Esophagus muscularis mucosa (tissue), 3 donors: ENCODE measurements at regions not wholly inside any gene's neighbourhood (a gene's known extent, or its start where the extent isn't known, plus 50 kb on each side); places are given as distances from the start of the nearest gene placed in this dataset.

Experiments
- POLR2A ChIP-seq: fragments of 450-650 bp; IDR thresholded peaks from one replicate; pipeline ENCODE4 v1.6.1; 2017; ENCODE audit warnings: antibody characterized with exemption, moderate library complexity, mild to moderate bottlenecking, low read depth
- TF ChIP-seq, protein P1 (sequence below), 3 experiments: fragments of 200-600 bp in 2 of 3; fragments of 450-650 bp in 1 of 3; sonication (generic) in 2 of 3; IDR thresholded peaks; one replicate each; pipeline ENCODE4 v1.5.1; 2017 to 2019; ENCODE audit warnings: antibody characterized with exemption in 3 of 3, mild to moderate bottlenecking in 2 of 3, moderate library complexity in 1 of 3

DNA sequence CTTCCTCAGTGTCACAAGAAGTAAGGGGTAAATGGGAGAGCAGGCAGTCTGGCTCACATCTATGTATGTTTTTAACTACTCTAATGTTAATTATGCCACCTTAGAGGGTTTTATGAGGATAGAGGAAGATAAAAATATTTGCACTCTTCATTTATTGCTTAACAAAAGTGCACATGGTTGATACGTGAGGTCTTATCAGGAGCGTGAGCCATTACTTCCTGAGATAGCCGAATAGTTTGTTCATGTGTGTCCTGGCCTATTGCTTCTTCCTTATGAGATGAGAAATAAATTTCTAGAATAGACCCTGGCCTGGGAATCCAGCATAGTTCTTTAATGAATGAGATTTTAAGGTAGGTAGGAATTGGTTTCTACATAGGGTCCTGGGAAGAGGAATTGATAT is 471.1 kb upstream of the B3GALT2 start:
- TF ChIP-seq, protein P1, sequence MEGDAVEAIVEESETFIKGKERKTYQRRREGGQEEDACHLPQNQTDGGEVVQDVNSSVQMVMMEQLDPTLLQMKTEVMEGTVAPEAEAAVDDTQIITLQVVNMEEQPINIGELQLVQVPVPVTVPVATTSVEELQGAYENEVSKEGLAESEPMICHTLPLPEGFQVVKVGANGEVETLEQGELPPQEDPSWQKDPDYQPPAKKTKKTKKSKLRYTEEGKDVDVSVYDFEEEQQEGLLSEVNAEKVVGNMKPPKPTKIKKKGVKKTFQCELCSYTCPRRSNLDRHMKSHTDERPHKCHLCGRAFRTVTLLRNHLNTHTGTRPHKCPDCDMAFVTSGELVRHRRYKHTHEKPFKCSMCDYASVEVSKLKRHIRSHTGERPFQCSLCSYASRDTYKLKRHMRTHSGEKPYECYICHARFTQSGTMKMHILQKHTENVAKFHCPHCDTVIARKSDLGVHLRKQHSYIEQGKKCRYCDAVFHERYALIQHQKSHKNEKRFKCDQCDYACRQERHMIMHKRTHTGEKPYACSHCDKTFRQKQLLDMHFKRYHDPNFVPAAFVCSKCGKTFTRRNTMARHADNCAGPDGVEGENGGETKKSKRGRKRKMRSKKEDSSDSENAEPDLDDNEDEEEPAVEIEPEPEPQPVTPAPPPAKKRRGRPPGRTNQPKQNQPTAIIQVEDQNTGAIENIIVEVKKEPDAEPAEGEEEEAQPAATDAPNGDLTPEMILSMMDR (IDR thresholded peaks at IDR 0.05), result no peak
- TF ChIP-seq POLR2A, result no peak
